NB4 (cell line): ENCODE measurements at regions not wholly inside any gene's neighbourhood (a gene's known extent, or its start where the extent isn't known, plus 50 kb on each side); places are given as distances from the start of the nearest gene placed in this dataset.

Source experiments
- DNase-seq: peaks from one replicate; pipeline ENCODE4 v3.0.0; 2010; ENCODE audit warnings: low read depth
- H3K4me3 ChIP-seq: one replicate; pipeline ENCODE4 v1.5.1; 2011; ENCODE audit warnings: mild to moderate bottlenecking, low read depth, low read length, moderate library complexity
- MYC ChIP-seq: IDR thresholded peaks from 2 replicates; pipeline ENCODE4 v1.6.1; 2011; ENCODE audit warnings: low read depth, low read length
- POLR2A ChIP-seq: IDR thresholded peaks from 2 replicates; pipeline ENCODE4 v1.6.1; 2011; ENCODE audit warnings: mild to moderate bottlenecking; ENCODE audit not compliant: insufficient read length; ENCODE audit errors: extremely low read depth
- TF ChIP-seq, protein P1 (sequence below): IDR thresholded peaks from 2 replicates; pipeline ENCODE4 v1.6.1; 2011; ENCODE audit warnings: low read depth, low read length
- TF ChIP-seq, protein P2 (sequence below): IDR thresholded peaks from one replicate; pipeline ENCODE4 v1.5.1; 2012; ENCODE audit warnings: low read depth, low read length

- peak; percentile 42 for DNase-seq
Observed at GRCh38 chr17:34527908-34528470, 51.4 kb upstream of the TMEM132E start.

GRCh38 chr17:34527136-34527907 is 52.1 kb upstream of the TMEM132E start:
- DNase-seq = no peak
- TF ChIP-seq, protein P1, sequence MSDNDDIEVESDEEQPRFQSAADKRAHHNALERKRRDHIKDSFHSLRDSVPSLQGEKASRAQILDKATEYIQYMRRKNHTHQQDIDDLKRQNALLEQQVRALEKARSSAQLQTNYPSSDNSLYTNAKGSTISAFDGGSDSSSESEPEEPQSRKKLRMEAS = no peak
- no peak for TF ChIP-seq POLR2A
- no peak for TF ChIP-seq MYC
- TF ChIP-seq, protein P2, sequence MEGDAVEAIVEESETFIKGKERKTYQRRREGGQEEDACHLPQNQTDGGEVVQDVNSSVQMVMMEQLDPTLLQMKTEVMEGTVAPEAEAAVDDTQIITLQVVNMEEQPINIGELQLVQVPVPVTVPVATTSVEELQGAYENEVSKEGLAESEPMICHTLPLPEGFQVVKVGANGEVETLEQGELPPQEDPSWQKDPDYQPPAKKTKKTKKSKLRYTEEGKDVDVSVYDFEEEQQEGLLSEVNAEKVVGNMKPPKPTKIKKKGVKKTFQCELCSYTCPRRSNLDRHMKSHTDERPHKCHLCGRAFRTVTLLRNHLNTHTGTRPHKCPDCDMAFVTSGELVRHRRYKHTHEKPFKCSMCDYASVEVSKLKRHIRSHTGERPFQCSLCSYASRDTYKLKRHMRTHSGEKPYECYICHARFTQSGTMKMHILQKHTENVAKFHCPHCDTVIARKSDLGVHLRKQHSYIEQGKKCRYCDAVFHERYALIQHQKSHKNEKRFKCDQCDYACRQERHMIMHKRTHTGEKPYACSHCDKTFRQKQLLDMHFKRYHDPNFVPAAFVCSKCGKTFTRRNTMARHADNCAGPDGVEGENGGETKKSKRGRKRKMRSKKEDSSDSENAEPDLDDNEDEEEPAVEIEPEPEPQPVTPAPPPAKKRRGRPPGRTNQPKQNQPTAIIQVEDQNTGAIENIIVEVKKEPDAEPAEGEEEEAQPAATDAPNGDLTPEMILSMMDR = no peak
- no peak overlapping the region for H3K4me3 ChIP-seq

More at GRCh38 chr17:34527908-34528470, 51.4 kb upstream of the TMEM132E start:
- TF ChIP-seq, protein P2 = peak; percentile 55
- no peak for TF ChIP-seq POLR2A
- no peak overlapping the region for H3K4me3 ChIP-seq

DNA sequence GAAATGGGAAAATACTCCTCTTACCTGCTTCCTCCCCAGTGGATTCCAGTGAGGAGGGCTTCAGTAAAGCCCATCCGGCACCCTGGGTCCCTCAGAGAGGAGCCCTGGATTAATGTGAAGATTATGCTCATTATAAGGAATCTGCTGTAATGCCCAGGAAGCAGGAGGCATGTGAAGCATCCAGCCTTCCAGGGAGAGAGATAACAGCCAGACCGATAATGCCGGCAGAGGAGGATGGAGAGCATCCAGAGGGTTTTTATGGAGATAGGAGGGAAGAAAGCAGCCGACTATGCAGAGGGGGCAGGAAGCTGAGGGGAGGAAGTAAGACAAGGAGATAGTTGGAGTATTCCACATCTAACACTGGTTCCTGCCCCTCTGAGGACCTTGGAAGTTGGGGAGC is 53.7 kb upstream of the TMEM132E start:
- DNase-seq = no peak
- TF ChIP-seq MYC = no peak
- H3K4me3 ChIP-seq = no peak overlapping the region

DNA sequence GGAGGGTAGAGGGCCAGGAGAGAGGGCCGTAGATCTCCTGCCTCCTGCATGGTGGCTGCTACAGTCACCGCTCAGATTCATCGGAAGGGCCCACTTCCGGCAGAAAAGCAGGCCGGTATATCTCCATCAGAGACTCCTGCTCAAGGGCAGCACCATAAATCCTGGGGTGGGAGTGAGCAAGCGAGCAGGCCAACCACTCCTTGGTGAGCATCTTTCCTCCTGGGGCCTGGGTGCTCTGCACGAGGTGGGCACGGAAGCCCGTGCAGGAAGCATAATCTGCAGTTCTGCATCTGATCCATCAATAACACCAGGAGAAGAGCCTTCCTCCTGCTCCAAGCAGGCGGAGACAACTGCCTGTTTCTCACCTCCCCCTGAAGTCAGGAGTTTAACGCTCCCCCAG is 57.4 kb upstream of the TMEM132E start:
- no peak overlapping the region for H3K4me3 ChIP-seq
- DNase-seq = no peak
- TF ChIP-seq, protein P2 = no peak

- peak; percentile 46 for DNase-seq
- TF ChIP-seq, protein P2 = peak; percentile 82
- no peak for TF ChIP-seq POLR2A
- no peak overlapping the region for H3K4me3 ChIP-seq
Observed at GRCh38 chr17:34519282-34519681, 60.1 kb upstream of the TMEM132E start.

DNA sequence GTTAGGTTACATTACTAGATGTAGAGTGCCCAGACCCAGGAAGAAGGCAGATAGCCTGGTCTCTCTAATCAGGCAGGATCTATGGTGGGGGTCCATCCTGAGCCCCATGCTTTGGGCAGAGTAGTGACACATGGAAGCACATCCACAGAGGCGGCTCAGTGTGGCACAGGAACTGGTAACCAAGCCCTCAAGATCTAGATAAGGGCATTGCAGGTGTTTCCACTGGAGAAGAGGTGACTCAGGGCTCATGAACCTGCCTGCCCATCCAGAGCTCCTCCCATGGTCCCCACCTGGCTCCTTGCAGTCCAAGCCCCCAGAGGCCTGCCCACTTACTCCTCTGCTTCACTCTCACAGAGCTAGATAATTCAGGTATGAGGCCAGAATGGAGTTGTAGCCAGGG is 62.0 kb upstream of the TMEM132E start:
- DNase-seq = no peak
- TF ChIP-seq MYC (no peak), POLR2A (no peak)
- TF ChIP-seq, protein P2 = no peak
- TF ChIP-seq, protein P1 = no peak
- H3K4me3 ChIP-seq = no peak overlapping the region
